Adrenal gland (tissue), 9 donors: ENCODE measurements at regions not wholly inside any gene's neighbourhood (a gene's known extent, or its start where the extent isn't known, plus 50 kb on each side); places are given as distances from the start of the nearest gene placed in this dataset.

Source experiments
- DNase-seq, 7 donors: peaks; one replicate each; pipeline ENCODE4 v3.0.0-alpha.2; 2019 to 2020
- H3K27ac ChIP-seq, 5 donors: fragments of 200-600 bp; sonication (generic) in 4 of 5; 1 replicate in 3 of 5; 2 replicates in 2 of 5; pipeline versions ENCODE4 v1.5.1 to v1.8.0; 2016 to 2020; ENCODE audit warnings: mild to moderate bottlenecking in 1 of 5
- H3K27me3 ChIP-seq: fragments of 200-600 bp; 2 replicates; pipeline ENCODE4 v1.8.0; 2021
- H3K36me3 ChIP-seq, 2 donors: fragments of 200-600 bp; replicated peaks in 1 of 2; 1 replicate in 1 of 2; 2 replicates in 1 of 2; pipeline versions ENCODE4 v1.5.1 to v1.8.0; 2018 to 2022
- H3K4me1 ChIP-seq, 2 donors: fragments of 200-600 bp; replicated peaks in 1 of 2; 1 replicate in 1 of 2; 2 replicates in 1 of 2; pipeline versions ENCODE4 v1.5.1 to v1.8.0; 2018 to 2021
- H3K4me3 ChIP-seq, 4 donors: fragments of 200-600 bp; sonication (generic) in 3 of 4; one replicate each; pipeline ENCODE4 v1.5.1; 2016 to 2018
- H3K9me3 ChIP-seq, 3 donors: fragments of 200-600 bp; sonication (generic) in 1 of 3; replicated peaks in 1 of 3; 1 replicate in 2 of 3; 2 replicates in 1 of 3; pipeline versions ENCODE4 v1.5.1 to v1.8.0; 2016 to 2021
- POLR2A ChIP-seq, 2 donors: fragments of 450-650 bp; IDR thresholded peaks; one replicate each; pipeline ENCODE4 v1.6.1; 2017; ENCODE audit warnings: antibody characterized with exemption in 2 of 2, mild to moderate bottlenecking in 2 of 2, moderate library complexity in 1 of 2
- WGBS, 4 donors: extraction: QIAGEN DNeasy Blood & Tissue Kit in 2 of 4; methylation state at CpG; one replicate each; pipeline versions ENCODE4 v1.1.5 to v1.1.7; 2013 to 2017; 5-methylcytosine and 5-hydroxymethylcytosine counted together
- intact Hi-C, 2 donors: fragments of 100-400 bp; cut with DNase I; formaldehyde crosslinking; loops; one replicate each; pipeline versions ENCODE4 v1.14.1 to v1.15.0; 2022 to 2023
- TF ChIP-seq, protein P1 (sequence below), 6 experiments: fragments of 450-650 bp in 4 of 6; fragments of 200-600 bp in 2 of 6; sonication (generic) in 1 of 6; IDR thresholded peaks; 1 replicate in 5 of 6; 2 replicates in 1 of 6; pipeline versions ENCODE4 v1.5.1 to v1.8.0; 2016 to 2021; ENCODE audit warnings: antibody characterized with exemption in 6 of 6, mild to moderate bottlenecking in 2 of 6, moderate library complexity in 1 of 6
- donor health status: healthy with polysubstance abuse.
- donor health status: Bipolar disorder and iron deficiency.
- donor health status: DM: yes; HTN: yes; CAD: no.
- donor health status: DM: no; HTN: no; CAD: no.
- donor health status: DM: no; HTN: no; CAD: no.

DNA sequence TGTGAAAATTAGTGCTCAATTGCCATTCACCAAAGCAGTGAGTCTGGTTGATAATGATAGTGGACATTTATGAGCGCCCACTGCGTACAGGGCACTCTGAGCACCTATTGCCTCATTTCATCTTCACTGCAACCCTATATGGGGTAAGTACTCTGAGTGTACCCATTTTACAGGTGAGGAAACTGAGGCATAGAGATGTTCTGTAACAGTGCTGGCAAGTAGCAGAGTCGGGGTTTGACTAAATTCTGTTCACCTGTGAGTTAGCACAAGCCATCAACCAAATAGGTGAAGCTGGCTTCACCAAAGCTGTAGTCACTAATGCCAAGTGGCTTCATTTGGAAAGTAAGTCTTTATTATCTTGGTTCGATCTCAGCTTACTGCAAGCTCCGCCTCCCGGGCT is 135.8 kb downstream of the SPAG6 start:
- WGBS, 4 donors: 87 to 92% (median 90%) methylated on average over 6 of the region's 6 CpGs
- H3K36me3 ChIP-seq: no peaks in the 10 kb centered on the region
- no peak for DNase-seq
- no peak overlapping the region for H3K4me3 ChIP-seq
- no peaks in the 10 kb centered on the region for H3K9me3 ChIP-seq
- TF ChIP-seq POLR2A (IDR thresholded peaks at IDR 0.05): no peak
- TF ChIP-seq, protein P1, sequence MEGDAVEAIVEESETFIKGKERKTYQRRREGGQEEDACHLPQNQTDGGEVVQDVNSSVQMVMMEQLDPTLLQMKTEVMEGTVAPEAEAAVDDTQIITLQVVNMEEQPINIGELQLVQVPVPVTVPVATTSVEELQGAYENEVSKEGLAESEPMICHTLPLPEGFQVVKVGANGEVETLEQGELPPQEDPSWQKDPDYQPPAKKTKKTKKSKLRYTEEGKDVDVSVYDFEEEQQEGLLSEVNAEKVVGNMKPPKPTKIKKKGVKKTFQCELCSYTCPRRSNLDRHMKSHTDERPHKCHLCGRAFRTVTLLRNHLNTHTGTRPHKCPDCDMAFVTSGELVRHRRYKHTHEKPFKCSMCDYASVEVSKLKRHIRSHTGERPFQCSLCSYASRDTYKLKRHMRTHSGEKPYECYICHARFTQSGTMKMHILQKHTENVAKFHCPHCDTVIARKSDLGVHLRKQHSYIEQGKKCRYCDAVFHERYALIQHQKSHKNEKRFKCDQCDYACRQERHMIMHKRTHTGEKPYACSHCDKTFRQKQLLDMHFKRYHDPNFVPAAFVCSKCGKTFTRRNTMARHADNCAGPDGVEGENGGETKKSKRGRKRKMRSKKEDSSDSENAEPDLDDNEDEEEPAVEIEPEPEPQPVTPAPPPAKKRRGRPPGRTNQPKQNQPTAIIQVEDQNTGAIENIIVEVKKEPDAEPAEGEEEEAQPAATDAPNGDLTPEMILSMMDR (IDR thresholded peaks at IDR 0.05): no peak
- peaks cover 0 to 6% of the 10 kb centered on the region in 2 donors for H3K4me1 ChIP-seq
- no peak overlapping the region for H3K27ac ChIP-seq
- H3K27me3 ChIP-seq: peaks cover 25% of the 10 kb centered on the region
- intact Hi-C loops: no loop called here

DNA sequence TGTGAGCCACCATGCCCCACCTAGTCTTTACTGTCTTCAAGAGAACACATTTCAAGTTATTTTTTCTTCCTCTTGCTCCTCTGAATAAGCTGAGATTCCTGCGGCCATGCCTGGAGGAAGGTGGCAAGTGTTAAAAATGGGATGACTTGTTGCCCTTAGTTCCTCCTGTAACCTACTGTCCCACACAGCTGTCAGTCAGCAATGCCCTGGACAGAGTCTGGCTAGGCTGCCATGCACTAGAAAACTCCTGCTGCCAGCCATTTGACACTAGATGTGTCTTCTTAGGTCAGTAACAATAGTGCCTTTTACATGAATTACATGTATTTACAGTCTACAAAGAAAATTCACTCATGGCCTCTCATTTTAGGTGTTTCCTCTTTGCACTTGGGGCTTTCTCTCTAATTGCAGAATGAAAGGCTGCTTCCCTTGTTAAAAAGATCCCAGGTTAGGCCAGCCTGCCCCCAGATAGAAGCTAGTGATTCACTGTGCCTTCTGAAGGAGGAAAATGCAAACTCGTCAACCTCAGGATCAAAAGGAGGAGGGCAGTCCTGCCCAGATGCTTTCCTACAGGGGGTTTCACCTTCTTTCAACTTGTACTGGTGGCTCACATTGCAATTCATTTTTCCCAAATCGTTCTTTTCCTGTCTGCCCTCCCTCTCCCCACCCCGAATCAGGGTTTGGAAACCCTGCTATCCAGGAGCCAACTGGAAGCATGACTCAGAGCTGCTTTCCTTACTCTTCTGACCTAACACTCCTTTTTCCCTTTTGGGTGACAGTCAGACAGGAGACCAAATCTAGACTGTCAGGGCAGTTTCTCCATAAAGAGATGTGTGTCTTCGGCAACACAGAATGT is 136.6 kb downstream of the SPAG6 start:
- WGBS, 4 donors: 53 to 73% (median 56%) methylated on average over 5 of the region's 5 CpGs
- no peak overlapping the region for H3K4me3 ChIP-seq
- no peak for DNase-seq
- peaks cover 17% of the 10 kb centered on the region for H3K27me3 ChIP-seq
- H3K36me3 ChIP-seq: no peaks in the 10 kb centered on the region
- no peak overlapping the region for H3K27ac ChIP-seq
- no peaks in the 10 kb centered on the region for H3K4me1 ChIP-seq
- no peaks in the 10 kb centered on the region for H3K9me3 ChIP-seq
- intact Hi-C loops: no loop called here
- no peak for TF ChIP-seq POLR2A (IDR thresholded peaks at IDR 0.05)
- TF ChIP-seq, protein P1 (IDR thresholded peaks at IDR 0.05): no peak

DNA sequence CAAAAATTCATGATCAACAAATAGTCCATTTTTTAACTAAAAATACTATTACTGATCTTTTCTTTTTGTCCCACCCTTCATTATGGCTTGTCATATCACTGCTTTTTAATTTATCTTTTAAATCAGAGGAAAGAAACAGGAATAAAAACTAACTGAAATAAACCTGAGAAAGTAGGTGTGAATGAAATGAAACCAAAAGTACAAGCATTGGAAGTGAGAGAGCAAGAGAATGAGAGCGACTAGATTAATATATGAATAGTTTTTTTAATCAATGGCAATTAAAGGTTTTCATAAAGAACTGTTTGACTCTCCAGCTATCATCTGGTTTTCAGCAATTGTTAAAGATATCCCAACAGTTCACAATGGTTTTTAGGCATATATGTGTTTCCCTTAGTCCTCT is 137.8 kb downstream of the SPAG6 start:
- H3K4me1 ChIP-seq: no peaks in the 10 kb centered on the region
- intact Hi-C loops: no loop called here
- no peak for DNase-seq
- H3K9me3 ChIP-seq: no peaks in the 10 kb centered on the region
- peaks cover 5% of the 10 kb centered on the region for H3K27me3 ChIP-seq
- 71 to 86% (median 78%) methylated on average over 1 of the region's 1 CpG for WGBS, 4 donors
- no peak for TF ChIP-seq POLR2A (IDR thresholded peaks at IDR 0.05)
- TF ChIP-seq, protein P1 (IDR thresholded peaks at IDR 0.05): no peak
- no peak overlapping the region for H3K4me3 ChIP-seq
- H3K27ac ChIP-seq: no peak overlapping the region
- no peaks in the 10 kb centered on the region for H3K36me3 ChIP-seq
